SH-SY5Y (cell line): ENCODE measurements at regions not wholly inside any gene's neighbourhood (a gene's known extent, or its start where the extent isn't known, plus 50 kb on each side); places are given as distances from the start of the nearest gene placed in this dataset.

Experiments used
- GATA2 ChIP-seq: IDR thresholded peaks from 2 replicates; pipeline ENCODE4 v1.6.1; 2011; ENCODE audit warnings: mild to moderate bottlenecking, low read depth, low read length
- GATA3 ChIP-seq: IDR thresholded peaks from 2 replicates; pipeline ENCODE4 v1.6.1; 2011; ENCODE audit warnings: low read depth, mild to moderate bottlenecking, low read length, moderate library complexity

DNA sequence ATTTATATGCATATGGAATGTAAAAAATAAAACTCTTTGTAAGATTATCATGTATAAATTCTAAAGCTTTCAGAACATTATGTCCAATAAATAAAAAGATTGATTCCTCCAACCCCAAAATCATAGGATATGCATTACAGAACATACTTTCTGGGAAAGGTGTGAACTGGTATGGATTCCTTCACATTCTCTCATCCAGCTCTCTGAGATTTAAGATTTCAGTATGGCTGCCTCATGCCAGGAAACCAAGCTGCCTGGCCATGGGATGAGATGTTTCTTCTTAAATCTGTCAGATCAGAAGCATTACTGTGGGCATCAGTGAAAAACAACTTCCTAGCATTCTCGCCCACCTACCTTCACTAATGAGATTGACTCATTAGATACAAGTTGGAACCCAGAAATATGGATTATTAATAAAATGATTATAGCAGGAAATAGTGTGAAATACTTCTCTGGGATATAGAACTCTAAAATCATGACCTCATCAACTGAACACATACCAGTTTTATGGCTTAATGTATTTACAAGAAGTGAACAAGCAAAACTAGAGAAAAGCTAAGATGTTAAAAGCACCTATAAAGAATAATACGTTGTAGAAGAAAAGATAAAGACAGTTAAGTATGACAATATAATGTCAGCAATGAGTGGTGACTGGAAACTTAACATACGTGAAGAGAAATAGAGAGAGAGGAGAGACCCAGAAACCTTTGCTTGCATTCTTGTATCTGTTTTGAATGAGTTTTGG, 171.6 kb upstream of the PHACTR1 start:
- TF ChIP-seq GATA2, result no peak
- no peak for TF ChIP-seq GATA3
